Karpas-422 (cell line): ENCODE measurements at regions not wholly inside any gene's neighbourhood (a gene's known extent, or its start where the extent isn't known, plus 50 kb on each side); places are given as distances from the start of the nearest gene placed in this dataset.

Experiments
- DNase-seq: peaks from one replicate; pipeline ENCODE4 v3.0.0-alpha.2; 2015
- H2AFZ ChIP-seq: fragments of 200-600 bp; sonication (generic); 2 replicates; pipeline ENCODE4 v1.6.1; 2014; ENCODE audit warnings: antibody characterized with exemption, low read length, mixed read lengths
- H3K27ac ChIP-seq: fragments of 200-600 bp; sonication (generic); 2 replicates; pipeline ENCODE4 v1.5.1; 2014; ENCODE audit warnings: mild to moderate bottlenecking, low read length, moderate library complexity
- H3K27me3 ChIP-seq: fragments of 200-600 bp; sonication (generic); 2 replicates; pipeline ENCODE4 v1.6.1; 2014; ENCODE audit warnings: low read length, mixed read lengths
- H3K36me3 ChIP-seq: fragments of 200-600 bp; sonication (generic); 2 replicates; pipeline ENCODE4 v1.6.1; 2014; ENCODE audit warnings: low read length, mixed read lengths; ENCODE audit not compliant: insufficient read depth
- H3K4me1 ChIP-seq: fragments of 200-600 bp; sonication (generic); 2 replicates; pipeline ENCODE4 v1.6.1; 2014; ENCODE audit warnings: mild to moderate bottlenecking, low read length, mixed read lengths
- H3K4me2 ChIP-seq: fragments of 200-600 bp; sonication (generic); 2 replicates; pipeline ENCODE4 v1.6.1; 2014; ENCODE audit warnings: low read length, low read depth, mild to moderate bottlenecking; ENCODE audit not compliant: poor library complexity, severe bottlenecking
- H3K4me3 ChIP-seq: fragments of 200-600 bp; sonication (generic); 2 replicates; pipeline ENCODE4 v1.5.1; 2014; ENCODE audit warnings: mild to moderate bottlenecking, antibody characterized with exemption, low read length, mixed read lengths
- H3K79me2 ChIP-seq: fragments of 200-600 bp; sonication (generic); 2 replicates; pipeline ENCODE4 v1.6.1; 2014; ENCODE audit warnings: mild to moderate bottlenecking, low read length, mixed read lengths
- H3K9ac ChIP-seq: fragments of 200-600 bp; sonication (generic); 2 replicates; pipeline ENCODE4 v1.6.0; 2014; ENCODE audit warnings: low read length
- H3K9me2 ChIP-seq: fragments of 200-600 bp; sonication (generic), shearing (Covaris generic); replicated peaks from 2 replicates; pipeline ENCODE4 v1.6.0; 2014; ENCODE audit warnings: mild to moderate bottlenecking, low read length, moderate library complexity; ENCODE audit not compliant: insufficient read depth
- H3K9me3 ChIP-seq: fragments of 300-700, 200-600 bp; sonication (generic); 2 replicates; pipeline ENCODE4 v1.6.1; 2014; ENCODE audit warnings: low read length, mixed read lengths
- H4K20me1 ChIP-seq: fragments of 200-600 bp; sonication (generic); 2 replicates; pipeline ENCODE4 v1.6.1; 2014; ENCODE audit warnings: mild to moderate bottlenecking, antibody characterized with exemption, low read length, low read depth; ENCODE audit not compliant: insufficient read depth

GRCh38 chr13:40101708-40102359 lies 446.4 kb downstream of the COG6 start:
- Histone ChIP-seq H3K4me2 (peak overlapping the region; percentile 14), H3K4me1 (peaks cover 17% of the 10 kb centered on the region), H3K36me3 (no peaks in the 10 kb centered on the region), H3K27me3 (no peaks in the 10 kb centered on the region), H3K27ac (no peak overlapping the region), H3K9me2 (no peaks in the 10 kb centered on the region), H3K4me3 (no peak overlapping the region), H3K9me3 (no peaks in the 10 kb centered on the region), H3K79me2 (no peaks in the 10 kb centered on the region), H3K9ac (no peak overlapping the region), H4K20me1 (no peaks in the 10 kb centered on the region), H2AFZ (no peak overlapping the region)
- DNase-seq: no peak

- Histone ChIP-seq H3K4me2 (peak overlapping the region; percentile 14), H3K9me3 (no peaks in the 10 kb centered on the region), H3K36me3 (no peaks in the 10 kb centered on the region), H3K79me2 (no peaks in the 10 kb centered on the region), H4K20me1 (no peaks in the 10 kb centered on the region), H3K27ac (no peak overlapping the region), H3K9ac (no peak overlapping the region), H3K4me3 (no peak overlapping the region), H3K4me1 (peaks cover 17% of the 10 kb centered on the region), H3K9me2 (no peaks in the 10 kb centered on the region), H3K27me3 (no peaks in the 10 kb centered on the region), H2AFZ (no peak overlapping the region)
- no peak for DNase-seq
Observed at GRCh38 chr13:40102360-40102727, 446.9 kb downstream of the COG6 start.

GRCh38 chr13:40102854-40103253 lies 447.4 kb downstream of the COG6 start:
- DNase-seq: no peak
- Histone ChIP-seq H3K79me2 (no peaks in the 10 kb centered on the region), H2AFZ (no peak overlapping the region), H3K9me2 (no peaks in the 10 kb centered on the region), H3K27ac (no peak overlapping the region), H3K9ac (no peak overlapping the region), H4K20me1 (no peaks in the 10 kb centered on the region), H3K36me3 (no peaks in the 10 kb centered on the region), H3K4me2 (no peak overlapping the region), H3K4me3 (no peak overlapping the region), H3K9me3 (no peaks in the 10 kb centered on the region), H3K27me3 (no peaks in the 10 kb centered on the region), H3K4me1 (peaks cover 17% of the 10 kb centered on the region)

GRCh38 chr13:40103864-40104263 lies 448.4 kb downstream of the COG6 start:
- Histone ChIP-seq H3K9me3 (no peaks in the 10 kb centered on the region), H3K27me3 (no peaks in the 10 kb centered on the region), H2AFZ (no peak overlapping the region), H4K20me1 (no peaks in the 10 kb centered on the region), H3K4me3 (no peak overlapping the region), H3K4me2 (no peak overlapping the region), H3K9me2 (no peaks in the 10 kb centered on the region), H3K4me1 (peaks cover 17% of the 10 kb centered on the region), H3K9ac (no peak overlapping the region), H3K79me2 (no peaks in the 10 kb centered on the region), H3K27ac (no peak overlapping the region), H3K36me3 (no peaks in the 10 kb centered on the region)
- no peak for DNase-seq

- no peak overlapping the region for H2AFZ ChIP-seq
- no peak overlapping the region for H3K27ac ChIP-seq
- H3K79me2 ChIP-seq: no peaks in the 10 kb centered on the region
- H3K4me3 ChIP-seq: no peak overlapping the region
- H3K4me2 ChIP-seq: no peak overlapping the region
- no peak overlapping the region for H3K9ac ChIP-seq
- no peaks in the 10 kb centered on the region for H3K36me3 ChIP-seq
- H3K27me3 ChIP-seq: no peaks in the 10 kb centered on the region
- H4K20me1 ChIP-seq: no peaks in the 10 kb centered on the region
- DNase-seq: no peak
- H3K9me2 ChIP-seq: no peaks in the 10 kb centered on the region
- H3K9me3 ChIP-seq: no peaks in the 10 kb centered on the region
- H3K4me1 ChIP-seq: peaks cover 17% of the 10 kb centered on the region
Observed at GRCh38 chr13:40105231-40105630, 449.8 kb downstream of the COG6 start.

GRCh38 chr13:40109351-40109844 lies 453.9 kb downstream of the COG6 start:
- no peak overlapping the region for H3K27ac ChIP-seq
- no peak overlapping the region for H3K4me2 ChIP-seq
- H3K79me2 ChIP-seq: no peaks in the 10 kb centered on the region
- H4K20me1 ChIP-seq: no peaks in the 10 kb centered on the region
- no peaks in the 10 kb centered on the region for H3K9me2 ChIP-seq
- H3K27me3 ChIP-seq: no peaks in the 10 kb centered on the region
- H3K9ac ChIP-seq: no peak overlapping the region
- H3K9me3 ChIP-seq: no peaks in the 10 kb centered on the region
- no peak overlapping the region for H2AFZ ChIP-seq
- DNase-seq: no peak
- no peaks in the 10 kb centered on the region for H3K36me3 ChIP-seq
- H3K4me1 ChIP-seq: no peaks in the 10 kb centered on the region
- no peak overlapping the region for H3K4me3 ChIP-seq

GRCh38 chr13:40113643-40114304 lies 458.3 kb downstream of the COG6 start:
- Histone ChIP-seq H3K79me2 (no peaks in the 10 kb centered on the region), H3K4me3 (no peak overlapping the region), H3K9me3 (no peaks in the 10 kb centered on the region), H4K20me1 (no peaks in the 10 kb centered on the region), H2AFZ (no peak overlapping the region), H3K27ac (no peak overlapping the region), H3K9me2 (no peaks in the 10 kb centered on the region), H3K4me1 (no peaks in the 10 kb centered on the region), H3K9ac (no peak overlapping the region), H3K36me3 (no peaks in the 10 kb centered on the region), H3K4me2 (no peak overlapping the region), H3K27me3 (no peaks in the 10 kb centered on the region)
- DNase-seq: no peak

GRCh38 chr13:40114305-40114896 lies 458.9 kb downstream of the COG6 start:
- Histone ChIP-seq H3K4me2 (no peak overlapping the region), H3K79me2 (no peaks in the 10 kb centered on the region), H3K36me3 (no peaks in the 10 kb centered on the region), H3K4me3 (no peak overlapping the region), H3K27me3 (no peaks in the 10 kb centered on the region), H3K9me3 (no peaks in the 10 kb centered on the region), H2AFZ (no peak overlapping the region), H3K9ac (no peak overlapping the region), H3K4me1 (peaks cover 5% of the 10 kb centered on the region; the same call in 1 of the 2 replicates), H4K20me1 (no peaks in the 10 kb centered on the region), H3K9me2 (no peaks in the 10 kb centered on the region), H3K27ac (no peak overlapping the region)
- DNase-seq: no peak
